T-cell (primary cell): ENCODE measurements at regions not wholly inside any gene's neighbourhood (a gene's known extent, or its start where the extent isn't known, plus 50 kb on each side); places are given as distances from the start of the nearest gene placed in this dataset.

Experiments
- ATAC-seq, 4 experiments: fragments of 200-7000 bp in 3 of 4; fragments of 150-1000 bp in 1 of 4; cut with Tn5 transposase; replicated peaks in 1 of 4; 1 replicate in 3 of 4; 2 replicates in 1 of 4; pipeline ENCODE4 v1.10.0; 2021; ENCODE audit warnings: moderate library complexity in 3 of 4, mild to moderate bottlenecking in 2 of 4, moderate number of reproducible peaks in 1 of 4
- CTCF ChIA-PET, 2 donors: fragments of 300-600 bp; sonication (Branson Sonifier 250); formaldehyde crosslinking; loops; one replicate each; lab custom pipeline; 2022; ENCODE audit warnings: antibody characterized with exemption in 2 of 2; lab: Charles Lee
- POLR2A ChIA-PET, 2 donors: fragments of 300-600 bp; sonication (Branson Sonifier 250); formaldehyde crosslinking; loops; one replicate each; lab custom pipeline; 2022; ENCODE audit warnings: antibody characterized with exemption in 2 of 2; lab: Charles Lee
- DNase-seq, 35 experiments: peaks; one replicate each; pipeline versions ENCODE4 v3.0.0 to v3.0.0-alpha.2; 2013 to 2023
- H3K27ac ChIP-seq: one replicate; pipeline ENCODE4 v1.5.1; 2013; ENCODE audit warnings: low read length
- H3K27me3 ChIP-seq, 2 experiments: replicated peaks in 1 of 2; 1 replicate in 1 of 2; 2 replicates in 1 of 2; pipeline versions ENCODE4 v1.6.1 to v1.7.0; 2013; ENCODE audit warnings: low read length in 1 of 2, mixed read lengths in 1 of 2; ENCODE audit not compliant: control insufficient read depth in 2 of 2, insufficient read depth in 2 of 2; ENCODE audit errors: extremely low read depth in 1 of 2
- H3K36me3 ChIP-seq, 2 donors: 1 replicate in 1 of 2; 2 replicates in 1 of 2; pipeline versions ENCODE4 v1.6.1 to v1.7.0; 2013; ENCODE audit warnings: low read length in 1 of 2; ENCODE audit not compliant: control insufficient read depth in 2 of 2, insufficient read depth in 1 of 2; ENCODE audit errors: extremely low read depth in 1 of 2
- H3K4me1 ChIP-seq, 2 experiments: 1 replicate in 1 of 2; 2 replicates in 1 of 2; pipeline versions ENCODE4 v1.6.1 to v1.7.0; 2013; ENCODE audit warnings: low read length in 2 of 2, mixed read lengths in 1 of 2; ENCODE audit not compliant: insufficient read depth in 2 of 2, control insufficient read depth in 1 of 2; ENCODE audit errors: extremely low read depth in 1 of 2
- H3K4me3 ChIP-seq, 2 donors: 1 replicate in 1 of 2; 2 replicates in 1 of 2; pipeline versions ENCODE4 v1.5.1 to v1.7.0; 2013; ENCODE audit warnings: mild to moderate bottlenecking in 2 of 2, low read length in 1 of 2, moderate library complexity in 1 of 2; ENCODE audit not compliant: control insufficient read depth in 1 of 2; ENCODE audit errors: extremely low read depth in 1 of 2
- H3K9me3 ChIP-seq: 2 replicates; pipeline ENCODE4 v1.7.0; 2013
- H3K27ac Mint-ChIP-seq, 2 donors: one replicate each; pipeline ENCODE4 v1.8.0; 2020 to 2021; ENCODE audit warnings: mild to moderate bottlenecking in 2 of 2, mixed read lengths in 2 of 2
- H3K27me3 Mint-ChIP-seq, 2 donors: one replicate each; pipeline ENCODE4 v1.8.0; 2021 to 2022; ENCODE audit warnings: mixed read lengths in 2 of 2
- H3K36me3 Mint-ChIP-seq: one replicate; pipeline ENCODE4 v1.8.0; 2021; ENCODE audit warnings: mixed read lengths
- H3K4me1 Mint-ChIP-seq, 3 donors: one replicate each; pipeline ENCODE4 v1.8.0; 2020 to 2022; ENCODE audit warnings: mixed read lengths in 3 of 3, mild to moderate bottlenecking in 1 of 3
- H3K4me3 Mint-ChIP-seq, 3 donors: one replicate each; pipeline ENCODE4 v1.8.0; 2020 to 2022; ENCODE audit warnings: mild to moderate bottlenecking in 3 of 3, mixed read lengths in 3 of 3, moderate library complexity in 3 of 3
- H3K9me3 Mint-ChIP-seq, 3 donors: one replicate each; pipeline ENCODE4 v1.8.0; 2020 to 2022; ENCODE audit warnings: mixed read lengths in 3 of 3
- WGBS: methylation state at CpG from one replicate; pipeline ENCODE4 v1.1.5; 2013; ENCODE audit warnings: missing lambda C conversion rate; ENCODE audit not compliant: insufficient coverage; 5-methylcytosine and 5-hydroxymethylcytosine counted together

DNA sequence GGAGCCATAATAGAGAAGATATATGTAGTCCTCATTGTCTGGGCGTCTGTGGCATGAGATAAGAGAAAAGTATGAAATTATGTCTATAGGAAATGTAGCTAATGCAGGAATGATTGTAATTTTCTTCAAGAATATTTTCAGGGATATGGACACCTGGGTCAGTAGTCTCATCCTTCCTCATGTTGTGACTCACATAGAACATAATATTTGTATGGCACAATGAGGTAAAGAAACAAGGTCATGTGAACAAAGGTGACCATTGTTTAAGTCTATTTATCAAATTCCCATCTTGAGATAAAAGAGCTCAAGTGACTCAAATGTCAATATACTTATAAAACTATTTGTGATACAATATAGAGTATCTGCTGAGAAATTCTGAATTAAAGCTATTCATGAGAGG lies 345.5 kb upstream of the ROBO1 start:
- 60% methylated on average over 1 of the region's 1 CpG for WGBS

DNA sequence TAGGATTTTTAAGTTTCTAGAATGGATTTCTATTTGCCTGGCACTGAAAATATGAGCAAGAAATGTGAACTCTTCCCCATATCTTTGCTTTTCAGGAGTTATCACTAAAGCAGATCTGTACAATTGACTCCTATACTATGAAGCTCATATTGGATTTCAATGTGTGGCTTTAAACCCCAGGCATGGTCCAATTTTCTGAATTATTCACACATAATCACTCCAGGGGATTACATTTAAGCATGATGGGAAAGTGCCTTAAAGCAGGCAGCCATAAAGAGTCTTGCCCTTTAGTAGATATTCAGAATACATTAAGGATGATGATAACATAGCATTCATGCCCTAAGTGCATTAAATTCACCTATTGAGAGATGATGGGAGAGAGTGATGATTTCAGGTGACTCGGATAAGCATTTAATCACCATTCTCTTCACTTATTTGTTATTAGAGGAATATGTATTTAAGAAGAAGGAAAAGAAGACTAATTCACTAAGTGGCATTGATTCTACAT lies 331.8 kb upstream of the ROBO1 start:
- H3K4me1 ChIP-seq, result no peaks in the 10 kb centered on the region
- POLR2A ChIA-PET, result no interaction called here
- CTCF ChIA-PET, result no interaction called here
- Mint-ChIP-seq H3K27me3 (no peaks in the 10 kb centered on the region), H3K36me3 (no peaks in the 10 kb centered on the region), H3K27ac (no peak overlapping the region), H3K9me3 (peaks cover 10 to 11% (median 11%) of the 10 kb centered on the region in 3 donors), H3K4me3 (no peak overlapping the region), H3K4me1 (no peaks in the 10 kb centered on the region)
- H3K27ac ChIP-seq, result no peak overlapping the region
- no CpG with 5 or more reads among the region's 1 CpG for WGBS
- ATAC-seq (no peak), DNase-seq (no peak)
- H3K36me3 ChIP-seq, result no peaks in the 10 kb centered on the region
- H3K4me3 ChIP-seq, result no peak overlapping the region
- no peaks in the 10 kb centered on the region for H3K27me3 ChIP-seq
- no peaks in the 10 kb centered on the region for H3K9me3 ChIP-seq

More for the DNA sequence above, 345.5 kb upstream of the ROBO1 start:
- Mint-ChIP-seq H3K9me3 (peaks cover 10 to 15% (median 11%) of the 10 kb centered on the region in 3 donors), H3K27ac (no peak overlapping the region), H3K4me3 (no peak overlapping the region), H3K4me1 (no peaks in the 10 kb centered on the region), H3K36me3 (no peaks in the 10 kb centered on the region), H3K27me3 (no peaks in the 10 kb centered on the region)
- H3K4me1 ChIP-seq, result no peaks in the 10 kb centered on the region
- CTCF ChIA-PET, result no interaction called here
- H3K4me3 ChIP-seq, result no peak overlapping the region
- peaks cover 4% of the 10 kb centered on the region for H3K9me3 ChIP-seq
- H3K36me3 ChIP-seq, result no peaks in the 10 kb centered on the region
- DNase-seq, result no peak
- no peaks in the 10 kb centered on the region for H3K27me3 ChIP-seq
- no peak overlapping the region for H3K27ac ChIP-seq
- POLR2A ChIA-PET, result no interaction called here
- ATAC-seq, result no peak

DNA sequence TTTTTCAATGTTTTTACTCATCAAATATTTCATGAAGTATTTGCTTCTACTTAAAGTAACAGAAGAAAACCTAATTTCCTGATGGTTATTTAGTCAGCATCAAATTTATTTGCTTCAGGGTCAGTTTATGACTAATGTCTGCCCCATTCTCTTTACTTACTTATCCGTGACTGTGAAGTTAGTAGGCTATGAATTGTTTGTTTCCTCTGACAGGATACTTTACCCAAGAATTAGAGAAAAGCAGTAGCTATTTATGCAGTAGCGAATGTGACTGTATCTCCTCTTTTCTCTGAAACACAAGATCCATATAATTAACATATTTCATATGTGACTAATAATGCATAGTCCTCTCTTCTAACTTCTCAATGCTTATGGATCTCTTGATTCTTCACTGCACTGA lies 329.9 kb upstream of the ROBO1 start:
- POLR2A ChIA-PET, result no interaction called here
- no peak overlapping the region for H3K4me3 ChIP-seq
- H3K27me3 ChIP-seq, result no peaks in the 10 kb centered on the region
- DNase-seq (no peak), ATAC-seq (no peak)
- no peaks in the 10 kb centered on the region for H3K36me3 ChIP-seq
- Mint-ChIP-seq H3K4me3 (no peak overlapping the region), H3K36me3 (no peaks in the 10 kb centered on the region), H3K9me3 (peaks cover 5 to 15% (median 8%) of the 10 kb centered on the region in 3 donors), H3K27ac (no peak overlapping the region), H3K4me1 (no peaks in the 10 kb centered on the region), H3K27me3 (no peaks in the 10 kb centered on the region)
- no peak overlapping the region for H3K27ac ChIP-seq
- no peaks in the 10 kb centered on the region for H3K4me1 ChIP-seq
- no CpG with 5 or more reads among the region's 2 CpGs for WGBS
- CTCF ChIA-PET, result no interaction called here
- no peaks in the 10 kb centered on the region for H3K9me3 ChIP-seq

DNA sequence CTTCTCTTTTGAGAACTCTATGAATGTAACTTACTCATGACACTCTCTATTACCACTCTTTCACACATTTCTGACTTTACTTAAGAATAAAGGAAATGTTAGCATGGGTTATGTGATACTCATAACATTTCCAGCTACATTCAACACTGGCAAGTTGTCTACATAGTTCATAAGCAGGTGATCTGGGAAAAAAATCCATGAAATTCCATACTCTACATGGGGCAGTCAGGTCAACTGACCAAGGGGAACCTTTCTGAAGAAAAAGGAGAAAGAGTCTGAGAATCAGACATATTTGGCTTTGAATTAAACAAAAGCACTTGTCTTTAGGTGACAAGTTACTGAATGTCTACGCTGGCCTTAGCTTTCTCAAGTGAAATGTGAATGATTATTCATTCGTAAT lies 329.1 kb upstream of the ROBO1 start:
- H3K9me3 ChIP-seq, result no peaks in the 10 kb centered on the region
- ChIA-PET CTCF (no interaction called here), POLR2A (no interaction called here)
- no peak overlapping the region for H3K27ac ChIP-seq
- Mint-ChIP-seq H3K4me1 (no peaks in the 10 kb centered on the region), H3K4me3 (no peak overlapping the region), H3K9me3 (peaks cover 7 to 15% (median 11%) of the 10 kb centered on the region in 3 donors), H3K36me3 (no peaks in the 10 kb centered on the region), H3K27ac (no peak overlapping the region), H3K27me3 (no peaks in the 10 kb centered on the region)
- no CpG with 5 or more reads among the region's 2 CpGs for WGBS
- no peaks in the 10 kb centered on the region for H3K36me3 ChIP-seq
- ATAC-seq (no peak), DNase-seq (no peak)
- no peaks in the 10 kb centered on the region for H3K27me3 ChIP-seq
- no peaks in the 10 kb centered on the region for H3K4me1 ChIP-seq
- no peak overlapping the region for H3K4me3 ChIP-seq

DNA sequence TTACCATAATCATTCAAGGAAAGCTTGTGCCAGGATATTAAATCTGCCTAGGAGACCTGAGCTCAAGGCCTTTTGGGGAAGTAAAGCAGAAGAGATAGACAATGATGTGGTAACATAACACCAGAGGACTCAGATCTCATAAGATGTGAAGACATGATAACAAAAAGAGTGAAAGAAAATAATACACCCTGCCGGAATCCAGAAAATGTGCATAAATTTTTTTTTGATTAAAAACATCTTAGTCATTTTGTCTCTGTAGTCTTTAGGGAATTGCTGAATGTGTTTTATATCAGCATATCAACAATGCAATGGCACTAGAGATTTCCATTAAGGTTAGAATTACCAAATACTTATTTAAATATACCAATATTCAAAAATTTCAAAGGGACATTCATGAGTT lies 326.8 kb upstream of the ROBO1 start:
- ChIA-PET POLR2A (no interaction called here), CTCF (no interaction called here)
- ATAC-seq (no peak), DNase-seq (no peak)
- no CpG with 5 or more reads among the region's 1 CpG for WGBS
- H3K27ac ChIP-seq, result no peak overlapping the region
- no peaks in the 10 kb centered on the region for H3K4me1 Mint-ChIP-seq
- H3K4me3 Mint-ChIP-seq, result no peak overlapping the region
- peaks cover 6 to 15% (median 14%) of the 10 kb centered on the region in 3 donors for H3K9me3 Mint-ChIP-seq
- no peaks in the 10 kb centered on the region for H3K27me3 Mint-ChIP-seq
- no peaks in the 10 kb centered on the region for H3K4me1 ChIP-seq
- H3K27ac Mint-ChIP-seq, result no peak overlapping the region
- no peaks in the 10 kb centered on the region for H3K36me3 ChIP-seq
- no peaks in the 10 kb centered on the region for H3K27me3 ChIP-seq
- no peaks in the 10 kb centered on the region for H3K36me3 Mint-ChIP-seq
- no peaks in the 10 kb centered on the region for H3K9me3 ChIP-seq
- no peak overlapping the region for H3K4me3 ChIP-seq

DNA sequence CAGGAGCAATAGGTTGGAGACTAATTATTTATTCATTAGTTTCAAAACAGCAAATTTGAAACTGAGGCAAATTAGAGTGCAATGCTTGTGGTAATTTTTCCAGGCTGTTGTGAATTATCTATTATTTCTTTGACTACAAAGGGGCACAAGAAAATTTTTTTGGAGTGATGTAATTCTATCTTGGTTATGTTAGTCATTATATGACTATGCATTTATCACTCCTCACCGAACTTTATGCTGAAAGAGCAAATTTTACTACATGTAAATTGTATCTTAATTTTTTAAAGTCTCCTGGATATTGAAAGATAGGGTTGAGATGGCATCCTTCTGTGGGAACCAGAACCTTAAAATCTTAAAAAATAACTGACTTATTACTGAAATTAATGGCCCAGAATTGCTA lies 320.0 kb upstream of the ROBO1 start:
- no peaks in the 10 kb centered on the region for H3K9me3 ChIP-seq
- no peak for ATAC-seq
- no peaks in the 10 kb centered on the region for H3K4me1 ChIP-seq
- no peak overlapping the region for H3K4me3 ChIP-seq
- no peaks in the 10 kb centered on the region for H3K27me3 Mint-ChIP-seq
- H3K4me3 Mint-ChIP-seq, result no peak overlapping the region
- H3K36me3 Mint-ChIP-seq, result no peaks in the 10 kb centered on the region
- no CpG with 5 or more reads among the region's 1 CpG for WGBS
- ChIA-PET POLR2A (no interaction called here), CTCF (no interaction called here)
- H3K36me3 ChIP-seq, result no peaks in the 10 kb centered on the region
- H3K27ac Mint-ChIP-seq, result no peak overlapping the region
- no peak for DNase-seq
- H3K9me3 Mint-ChIP-seq, result peaks cover 0 to 20% (median 12%) of the 10 kb centered on the region in 3 donors
- H3K27ac ChIP-seq, result no peak overlapping the region
- H3K4me1 Mint-ChIP-seq, result no peaks in the 10 kb centered on the region
- no peaks in the 10 kb centered on the region for H3K27me3 ChIP-seq

DNA sequence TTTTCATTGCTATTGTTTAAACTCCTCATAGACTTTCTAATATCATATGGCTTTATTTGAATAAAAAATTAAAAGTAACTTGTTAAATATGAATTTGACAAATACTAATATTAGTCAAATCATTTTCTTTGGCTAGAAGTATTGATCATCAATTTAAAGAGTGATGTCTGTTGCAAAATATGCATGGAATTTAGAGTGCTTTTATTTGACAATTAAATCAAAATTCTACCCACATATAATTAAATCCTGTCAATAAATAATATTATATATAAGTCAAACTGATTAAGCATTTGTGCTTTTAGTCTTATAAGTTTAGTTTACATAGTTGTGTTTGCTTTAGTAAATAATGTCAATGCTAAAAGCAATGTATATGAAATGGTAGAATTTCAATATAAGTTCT lies 318.6 kb upstream of the ROBO1 start:
- Mint-ChIP-seq H3K9me3 (peaks cover 0 to 15% (median 13%) of the 10 kb centered on the region in 3 donors), H3K27ac (no peak overlapping the region)
- CTCF ChIA-PET, result no interaction called here

More for the DNA sequence above, 318.6 kb upstream of the ROBO1 start:
- Histone ChIP-seq H3K27ac (no peak overlapping the region), H3K4me1 (no peaks in the 10 kb centered on the region), H3K36me3 (no peaks in the 10 kb centered on the region), H3K27me3 (no peaks in the 10 kb centered on the region), H3K9me3 (no peaks in the 10 kb centered on the region), H3K4me3 (no peak overlapping the region)
- ATAC-seq (no peak), DNase-seq (no peak)
- no peaks in the 10 kb centered on the region for H3K4me1 Mint-ChIP-seq
- no peak overlapping the region for H3K4me3 Mint-ChIP-seq
- no peaks in the 10 kb centered on the region for H3K36me3 Mint-ChIP-seq
- no peaks in the 10 kb centered on the region for H3K27me3 Mint-ChIP-seq
- POLR2A ChIA-PET, result no interaction called here
